H1 (cell line): ENCODE measurements at regions not wholly inside any gene's neighbourhood (a gene's known extent, or its start where the extent isn't known, plus 50 kb on each side); places are given as distances from the start of the nearest gene placed in this dataset.
"Not testable (repeated sequence)": the region's sequence is repeated elsewhere in the genome, so short reads cannot be mapped to it uniquely, and the experiment has no call there.

Source experiments
- CTCF ChIA-PET: fragments of 300-600 bp; sonication (Branson Sonifier 250); formaldehyde crosslinking; loops from one replicate; lab custom pipeline; 2021; ENCODE audit not compliant: partially characterized antibody; lab: Charles Lee
- POLR2A ChIA-PET: fragments of 300-600 bp; sonication (Branson Sonifier 250); formaldehyde crosslinking; loops from one replicate; lab custom pipeline; 2021; ENCODE audit warnings: inconsistent platforms; ENCODE audit not compliant: partially characterized antibody; lab: Charles Lee
- DNase-seq, 2 experiments: peaks; one replicate each; pipeline versions ENCODE4 v3.0.0 to v3.0.0-alpha.2; 2010 to 2022; ENCODE audit warnings: low spot score in 2 of 2, low read depth in 1 of 2, mixed read lengths in 1 of 2
- FAIRE-seq: peaks from 2 replicates; lab custom pipeline; 2011; peaks lifted over from hg19 to GRCh38; lab: Jason Lieb, UNC
- H2AFZ ChIP-seq: 2 replicates; pipeline ENCODE4 v1.8.1; 2012; ENCODE audit warnings: low read length, inconsistent platforms
- H2AK5ac ChIP-seq: 2 replicates; pipeline ENCODE4 v1.6.1; 2013; ENCODE audit warnings: low read depth, low read length
- H2BK120ac ChIP-seq: replicated peaks from 2 replicates; pipeline ENCODE3; 2013; ENCODE audit warnings: low read depth, low read length, inconsistent platforms
- H2BK12ac ChIP-seq: 2 replicates; pipeline ENCODE4 v1.6.1; 2013; ENCODE audit warnings: low read depth, low read length
- H2BK15ac ChIP-seq: 2 replicates; pipeline ENCODE4 v1.6.1; 2013; ENCODE audit warnings: low read length
- H2BK20ac ChIP-seq: 2 replicates; pipeline ENCODE4 v1.6.1; 2013; ENCODE audit warnings: low read length
- H2BK5ac ChIP-seq: 2 replicates; pipeline ENCODE4 v1.6.1; 2013; ENCODE audit warnings: low read depth, low read length
- H3K14ac ChIP-seq: 2 replicates; pipeline ENCODE4 v1.6.1; 2013; ENCODE audit warnings: inconsistent platforms; ENCODE audit not compliant: insufficient read length
- H3K18ac ChIP-seq: 2 replicates; pipeline ENCODE4 v1.6.1; 2013; ENCODE audit warnings: low read length; ENCODE audit errors: extremely low read depth
- H3K23ac ChIP-seq: 2 replicates; pipeline ENCODE4 v1.6.1; 2013; ENCODE audit warnings: inconsistent platforms; ENCODE audit not compliant: insufficient read length
- H3K23me2 ChIP-seq: 2 replicates; pipeline ENCODE4 v1.6.1; 2013; ENCODE audit warnings: low read depth, low read length
- H3K27ac ChIP-seq: 2 replicates; pipeline ENCODE4 v1.6.1; 2011; ENCODE audit warnings: low read depth, low read length, inconsistent platforms
- H3K27me3 ChIP-seq, 4 experiments: replicated peaks in 1 of 4; 1 replicate in 1 of 4; 2 replicates in 3 of 4; pipeline versions ENCODE4 v1.6.1 to v1.8.1; 2011 to 2013; ENCODE audit warnings: low read length in 3 of 4, mild to moderate bottlenecking in 3 of 4, inconsistent platforms in 2 of 4, mixed read lengths in 2 of 4, moderate library complexity in 1 of 4; ENCODE audit not compliant: control insufficient read depth in 3 of 4, insufficient read depth in 3 of 4; ENCODE audit errors: extremely low read depth in 1 of 4
- H3K36me3 ChIP-seq, 4 experiments: 2 replicates each; pipeline versions ENCODE4 v1.6.1 to v1.8.1; 2011 to 2013; ENCODE audit warnings: mild to moderate bottlenecking in 4 of 4, low read length in 3 of 4, moderate library complexity in 2 of 4, control low read depth in 1 of 4, inconsistent platforms in 1 of 4; ENCODE audit not compliant: insufficient read depth in 4 of 4, control insufficient read depth in 2 of 4
- H3K4ac ChIP-seq: replicated peaks from 2 replicates; pipeline ENCODE3; 2013; ENCODE audit warnings: low read length, low read depth, mixed read lengths, inconsistent platforms; ENCODE audit not compliant: insufficient read length
- H3K4me1 ChIP-seq, 4 experiments: replicated peaks in 1 of 4; 1 replicate in 1 of 4; 2 replicates in 3 of 4; pipeline versions ENCODE4 v1.6.1 to v1.8.1; 2011 to 2013; ENCODE audit warnings: low read length in 3 of 4, inconsistent platforms in 2 of 4, mixed read lengths in 1 of 4; ENCODE audit not compliant: insufficient read depth in 4 of 4, control insufficient read depth in 3 of 4
- H3K4me2 ChIP-seq, 2 experiments: 2 replicates each; pipeline versions ENCODE4 v1.6.1 to v1.8.1; 2011 to 2013; ENCODE audit warnings: low read depth in 2 of 2, low read length in 2 of 2, control low read depth in 1 of 2, inconsistent platforms in 1 of 2, mild to moderate bottlenecking in 1 of 2; ENCODE audit not compliant: insufficient read depth in 1 of 2
- H3K4me3 ChIP-seq, 4 experiments: fragments of 200-600, 300-600 bp in 1 of 4; sonication (generic), shearing (Covaris generic), sonication (Bioruptor Twin) in 1 of 4; 2 replicates each; pipeline versions ENCODE4 v1.5.1 to v1.8.1; 2011 to 2016; ENCODE audit warnings: low read length in 4 of 4, low read depth in 3 of 4, control low read depth in 2 of 4, inconsistent platforms in 2 of 4, mild to moderate bottlenecking in 2 of 4, mixed read lengths in 1 of 4, moderate library complexity in 1 of 4; ENCODE audit not compliant: insufficient read depth in 2 of 4; ENCODE audit errors: extremely low read depth in 1 of 4
- H3K56ac ChIP-seq: replicated peaks from 2 replicates; pipeline ENCODE3; 2013; ENCODE audit warnings: low read depth, mild to moderate bottlenecking, mixed read lengths, low read length, inconsistent platforms; ENCODE audit not compliant: insufficient read length
- H3K79me1 ChIP-seq: 2 replicates; pipeline ENCODE4 v1.6.1; 2013; ENCODE audit warnings: low read depth, low read length, control low read depth
- H3K79me2 ChIP-seq, 2 experiments: 2 replicates each; pipeline versions ENCODE4 v1.6.1 to v1.8.1; 2012 to 2013; ENCODE audit warnings: low read length in 2 of 2, mild to moderate bottlenecking in 2 of 2, inconsistent platforms in 1 of 2; ENCODE audit not compliant: insufficient read depth in 2 of 2, control insufficient read depth in 1 of 2
- H3K9ac ChIP-seq, 4 experiments: replicated peaks in 1 of 4; 1 replicate in 1 of 4; 2 replicates in 3 of 4; pipeline versions ENCODE4 v1.6.1 to v1.8.1; 2011 to 2013; ENCODE audit warnings: low read depth in 3 of 4, low read length in 3 of 4, control low read depth in 2 of 4, mild to moderate bottlenecking in 2 of 4, moderate library complexity in 2 of 4, inconsistent platforms in 1 of 4; ENCODE audit errors: extremely low read depth in 1 of 4
- H3K9me3 ChIP-seq, 2 experiments: 2 replicates each; pipeline versions ENCODE4 v1.6.1 to v1.8.1; 2012 to 2013; ENCODE audit warnings: mild to moderate bottlenecking in 2 of 2, moderate library complexity in 2 of 2, control low read depth in 1 of 2, inconsistent platforms in 1 of 2, low read depth in 1 of 2, low read length in 1 of 2, mixed read lengths in 1 of 2; ENCODE audit not compliant: insufficient read depth in 2 of 2
- H4K20me1 ChIP-seq, 2 experiments: replicated peaks in 1 of 2; 2 replicates each; pipeline versions ENCODE3 to v1.8.1; 2011 to 2013; ENCODE audit warnings: inconsistent platforms in 2 of 2, low read length in 2 of 2, mild to moderate bottlenecking in 1 of 2; ENCODE audit not compliant: insufficient read depth in 2 of 2, control insufficient read depth in 1 of 2
- H4K5ac ChIP-seq: 2 replicates; pipeline ENCODE4 v1.6.1; 2013; ENCODE audit warnings: low read length, low read depth, mixed read lengths, inconsistent platforms; ENCODE audit not compliant: insufficient read length
- H4K8ac ChIP-seq: 2 replicates; pipeline ENCODE4 v1.8.0; 2013; ENCODE audit warnings: mild to moderate bottlenecking, moderate library complexity, low read length, inconsistent platforms; ENCODE audit not compliant: insufficient read depth; ENCODE audit errors: extremely low read depth
- H4K91ac ChIP-seq: replicated peaks from 2 replicates; pipeline ENCODE3; 2013; ENCODE audit warnings: low read length, mixed read lengths, inconsistent platforms; ENCODE audit not compliant: insufficient read length
- WGBS, 2 experiments: shearing (Covaris generic) in 1 of 2; methylation state at CpG; one replicate each; pipeline versions ENCODE4 v1.1.6 to v1.1.7; 2013 to 2015; ENCODE audit warnings: low lambda C conversion rate in 2 of 2, mixed read lengths in 2 of 2, inconsistent platforms in 1 of 2, low coverage in 1 of 2, missing lambda C conversion rate in 1 of 2; ENCODE audit not compliant: insufficient replicate concordance in 2 of 2, insufficient coverage in 1 of 2, insufficient read length in 1 of 2; ENCODE audit errors: extremely low coverage in 1 of 2, missing lambda C conversion rate in 1 of 2; 5-methylcytosine and 5-hydroxymethylcytosine counted together

GRCh38 chrY:6388658-6389057, 142.6 kb downstream of the TSPY2 start:
- H3K79me2 ChIP-seq, H2BK5ac ChIP-seq, H2AK5ac ChIP-seq, H3K27me3 ChIP-seq, H3K4ac ChIP-seq, H4K20me1 ChIP-seq, H4K8ac ChIP-seq, DNase-seq, H4K91ac ChIP-seq, H2BK120ac ChIP-seq, H3K9ac ChIP-seq, H2BK15ac ChIP-seq, H3K9me3 ChIP-seq, H3K56ac ChIP-seq, H3K18ac ChIP-seq, H3K4me2 ChIP-seq, H2BK20ac ChIP-seq, H3K79me1 ChIP-seq, FAIRE-seq, H3K36me3 ChIP-seq, H3K4me1 ChIP-seq, H2AFZ ChIP-seq, POLR2A ChIA-PET, H4K5ac ChIP-seq, H2BK12ac ChIP-seq, CTCF ChIA-PET, H3K23ac ChIP-seq, H3K14ac ChIP-seq, H3K23me2 ChIP-seq, H3K27ac ChIP-seq, H3K4me3 ChIP-seq: not testable (repeated sequence)
- WGBS, 2 experiments, result no CpG with 5 or more reads among the region's 6 CpGs

- DNase-seq, H3K18ac ChIP-seq, H3K79me1 ChIP-seq, CTCF ChIA-PET, H2BK5ac ChIP-seq, H3K56ac ChIP-seq, FAIRE-seq, POLR2A ChIA-PET, H3K79me2 ChIP-seq, H3K4me3 ChIP-seq, H2AK5ac ChIP-seq, H3K23ac ChIP-seq, H3K27me3 ChIP-seq, H3K4me2 ChIP-seq, H4K20me1 ChIP-seq, H3K14ac ChIP-seq, H2BK12ac ChIP-seq, H2AFZ ChIP-seq, H3K4me1 ChIP-seq, H3K23me2 ChIP-seq, H4K8ac ChIP-seq, H3K4ac ChIP-seq, H2BK15ac ChIP-seq, H4K91ac ChIP-seq, H4K5ac ChIP-seq, H2BK20ac ChIP-seq, H3K9me3 ChIP-seq, H3K27ac ChIP-seq, H3K36me3 ChIP-seq, H3K9ac ChIP-seq, H2BK120ac ChIP-seq: not testable (repeated sequence)
- no CpG with 5 or more reads among the region's 2 CpGs for WGBS, 2 experiments
Measured at GRCh38 chrY:6389561-6389960, 143.5 kb downstream of the TSPY2 start.
